Breast epithelium (tissue), 3 donors: ENCODE measurements at regions not wholly inside any gene's neighbourhood (a gene's known extent, or its start where the extent isn't known, plus 50 kb on each side); places are given as distances from the start of the nearest gene placed in this dataset.

Experiments used
- POLR2A ChIP-seq: fragments of 450-650 bp; IDR thresholded peaks from one replicate; pipeline ENCODE4 v1.6.1; 2016; ENCODE audit warnings: antibody characterized with exemption, mild to moderate bottlenecking, moderate library complexity
- POLR2AphosphoS5 ChIP-seq, 3 donors: sonication (generic); formaldehyde crosslinking; IDR thresholded peaks; one replicate each; pipeline ENCODE4 v1.6.1; 2017; ENCODE audit warnings: antibody characterized with exemption in 3 of 3
- TF ChIP-seq, protein P1 (sequence below), 3 donors: fragments of 450-650 bp; IDR thresholded peaks; one replicate each; pipeline ENCODE4 v1.5.1; 2016 to 2017; ENCODE audit warnings: antibody characterized with exemption in 3 of 3, mild to moderate bottlenecking in 3 of 3, moderate library complexity in 3 of 3

DNA sequence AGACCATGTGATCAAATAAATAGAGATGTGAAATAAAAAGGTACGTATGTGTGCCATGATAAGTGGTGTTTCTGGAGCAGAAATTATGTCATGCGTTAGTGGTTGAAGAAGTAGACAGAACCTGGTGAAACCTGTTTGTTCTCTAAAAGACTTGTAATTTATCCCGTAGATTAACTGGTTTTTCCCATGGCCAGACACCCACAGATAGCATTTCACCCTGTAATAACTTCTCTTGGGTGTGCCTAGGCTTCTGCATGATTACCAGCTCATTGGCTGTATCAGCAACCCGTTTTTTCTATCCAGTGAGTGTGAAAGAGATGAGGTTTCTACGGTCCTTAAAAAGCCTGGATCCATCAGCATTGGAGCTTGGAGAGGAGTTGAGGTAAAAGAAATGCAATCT, 471.3 kb downstream of the NPIPA7 start:
- TF ChIP-seq, protein P1, sequence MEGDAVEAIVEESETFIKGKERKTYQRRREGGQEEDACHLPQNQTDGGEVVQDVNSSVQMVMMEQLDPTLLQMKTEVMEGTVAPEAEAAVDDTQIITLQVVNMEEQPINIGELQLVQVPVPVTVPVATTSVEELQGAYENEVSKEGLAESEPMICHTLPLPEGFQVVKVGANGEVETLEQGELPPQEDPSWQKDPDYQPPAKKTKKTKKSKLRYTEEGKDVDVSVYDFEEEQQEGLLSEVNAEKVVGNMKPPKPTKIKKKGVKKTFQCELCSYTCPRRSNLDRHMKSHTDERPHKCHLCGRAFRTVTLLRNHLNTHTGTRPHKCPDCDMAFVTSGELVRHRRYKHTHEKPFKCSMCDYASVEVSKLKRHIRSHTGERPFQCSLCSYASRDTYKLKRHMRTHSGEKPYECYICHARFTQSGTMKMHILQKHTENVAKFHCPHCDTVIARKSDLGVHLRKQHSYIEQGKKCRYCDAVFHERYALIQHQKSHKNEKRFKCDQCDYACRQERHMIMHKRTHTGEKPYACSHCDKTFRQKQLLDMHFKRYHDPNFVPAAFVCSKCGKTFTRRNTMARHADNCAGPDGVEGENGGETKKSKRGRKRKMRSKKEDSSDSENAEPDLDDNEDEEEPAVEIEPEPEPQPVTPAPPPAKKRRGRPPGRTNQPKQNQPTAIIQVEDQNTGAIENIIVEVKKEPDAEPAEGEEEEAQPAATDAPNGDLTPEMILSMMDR (IDR thresholded peaks at IDR 0.05): no peak
- TF ChIP-seq POLR2AphosphoS5 (IDR thresholded peaks at IDR 0.05) (no peak), POLR2A (no peak)
